GM12878 (cell line): ENCODE measurements at regions not wholly inside any gene's neighbourhood (a gene's known extent, or its start where the extent isn't known, plus 50 kb on each side); places are given as distances from the start of the nearest gene placed in this dataset.
"Not testable (repeated sequence)": the region's sequence is repeated elsewhere in the genome, so short reads cannot be mapped to it uniquely, and the experiment has no call there.

Experiments used
- ATAC-seq: fragments of 200-7000 bp; cut with Tn5 transposase; 3 replicates; pipeline ENCODE4 v1.9.1; 2020; ENCODE audit warnings: mild to moderate bottlenecking, moderate library complexity
- BruUV-seq: library from RNA; stranded (reverse); fragments of 400-500 nt; replicated peaks from 2 replicates; lab custom pipeline; 2021; lab: Mats Ljungman, UMichigan
- CTCF ChIA-PET: fragments of 300-600 bp; sonication (Branson Sonifier 250); formaldehyde crosslinking; extraction: SDS; loops from one replicate; lab custom pipeline; 2021; ENCODE audit warnings: inconsistent platforms; lab: Yijun Ruan, JAX
- POLR2A ChIA-PET: fragments of 350-600 bp; formaldehyde crosslinking; extraction: SDS; loops from one replicate; lab custom pipeline; 2021; ENCODE audit warnings: inconsistent platforms; lab: Charles Lee
- RAD21 ChIA-PET: fragments of 300-600 bp; sonication (Branson Sonifier 250); formaldehyde crosslinking; loops from one replicate; lab custom pipeline; 2023; ENCODE audit warnings: antibody characterized with exemption; ENCODE audit not compliant: unreplicated experiment; lab: Charles Lee
- SMC1A ChIA-PET: fragments of 300-600 bp; sonication (Branson Sonifier 250); formaldehyde crosslinking; loops from one replicate; lab custom pipeline; 2023; ENCODE audit not compliant: unreplicated experiment, uncharacterized antibody; lab: Charles Lee
- DNase-seq: peaks from one replicate; pipeline ENCODE4 v3.0.0-alpha.2; 2011; ENCODE audit warnings: low read depth, low spot score
- FAIRE-seq: peaks from 3 replicates; lab custom pipeline; 2011; peaks lifted over from hg19 to GRCh38; lab: Jason Lieb, UNC
- H2AFZ ChIP-seq: 2 replicates; pipeline ENCODE4 v1.6.0; 2011; ENCODE audit warnings: low read depth, low read length, control low read depth; ENCODE audit not compliant: control insufficient read depth
- H3K27ac ChIP-seq: 2 replicates; pipeline ENCODE4 v1.5.1; 2011; ENCODE audit warnings: control low read depth; ENCODE audit not compliant: control insufficient read depth, insufficient read depth
- H3K27me3 ChIP-seq, 2 experiments: replicated peaks in 1 of 2; 2 replicates each; pipeline versions ENCODE4 v1.6.0 to v1.6.1; 2011; ENCODE audit warnings: low read length in 1 of 2; ENCODE audit not compliant: control insufficient read depth in 2 of 2, insufficient read depth in 2 of 2
- H3K36me3 ChIP-seq, 2 experiments: 2 replicates each; pipeline ENCODE4 v1.5.1; 2011; ENCODE audit warnings: low read length in 1 of 2; ENCODE audit not compliant: control insufficient read depth in 2 of 2, insufficient read depth in 2 of 2
- H3K4me1 ChIP-seq: 2 replicates; pipeline ENCODE4 v1.6.1; 2011; ENCODE audit warnings: mild to moderate bottlenecking, low read length, moderate library complexity, mixed read lengths; ENCODE audit not compliant: control insufficient read depth, insufficient read depth
- H3K4me2 ChIP-seq: 2 replicates; pipeline ENCODE4 v1.6.0; 2011; ENCODE audit warnings: control low read depth; ENCODE audit not compliant: control insufficient read depth, insufficient read depth
- H3K4me3 ChIP-seq: fragments of 200-600 bp; sonication (generic); 2 replicates; pipeline ENCODE4 v1.5.1; 2016
- H3K79me2 ChIP-seq: 2 replicates; pipeline ENCODE4 v1.6.0; 2011; ENCODE audit warnings: low read length; ENCODE audit not compliant: control insufficient read depth, insufficient read depth
- H3K9ac ChIP-seq: 2 replicates; pipeline ENCODE4 v1.8.0; 2011; ENCODE audit warnings: low read length, control low read depth, mixed read lengths; ENCODE audit not compliant: control insufficient read depth, insufficient read depth
- H3K9me3 ChIP-seq: replicated peaks from 3 replicates; pipeline ENCODE4 v1.5.1; 2011; ENCODE audit warnings: mild to moderate bottlenecking, low read length; ENCODE audit not compliant: control insufficient read depth, insufficient read depth
- H4K20me1 ChIP-seq: 2 replicates; pipeline ENCODE4 v1.6.0; 2011; ENCODE audit not compliant: control insufficient read depth, insufficient read depth
- FOXM1 ChIP-seq: IDR thresholded peaks from 2 replicates; pipeline ENCODE4 v1.6.1; 2012; ENCODE audit warnings: low read depth, mild to moderate bottlenecking, inconsistent platforms, low read length, moderate library complexity
- KDM1A ChIP-seq: fragments of 200-600 bp; sonication (generic); IDR thresholded peaks from 2 replicates; pipeline ENCODE4 v1.6.1; 2016; ENCODE audit warnings: borderline replicate concordance
- NFYB ChIP-seq: IDR thresholded peaks from 2 replicates; pipeline ENCODE4 v1.6.1; 2011; ENCODE audit warnings: low read depth, mild to moderate bottlenecking, low read length, improper control_type of control experiment, moderate library complexity; ENCODE audit not compliant: insufficient read depth
- SREBF2 ChIP-seq: IDR thresholded peaks from 2 replicates; pipeline ENCODE4 v1.6.1; 2012; ENCODE audit warnings: mild to moderate bottlenecking, low read length
- WGBS: methylation state at CpG from one replicate; pipeline ENCODE4 v1.1.6; 2016; ENCODE audit warnings: low lambda C conversion rate; ENCODE audit not compliant: insufficient replicate concordance, insufficient coverage; ENCODE audit errors: missing lambda C conversion rate; 5-methylcytosine and 5-hydroxymethylcytosine counted together
- in situ Hi-C: fragments of 300-500 bp; cut with MboI; formaldehyde crosslinking; loops from 9 replicates; pipeline ENCODE4 v1.14.3; 2018; ENCODE audit warnings: mixed read lengths
- intact Hi-C: fragments of 100-400 bp; cut with micrococcal nuclease; formaldehyde crosslinking; loops from one replicate; pipeline ENCODE4 v1.14.2; 2022; ENCODE audit not compliant: unreplicated experiment
- TF ChIP-seq, protein P1 (sequence below): IDR thresholded peaks from 2 replicates; pipeline ENCODE4 v1.6.1; 2012; ENCODE audit warnings: improper control_type of control experiment, low read depth, low read length; ENCODE audit not compliant: insufficient replicate concordance

DNA sequence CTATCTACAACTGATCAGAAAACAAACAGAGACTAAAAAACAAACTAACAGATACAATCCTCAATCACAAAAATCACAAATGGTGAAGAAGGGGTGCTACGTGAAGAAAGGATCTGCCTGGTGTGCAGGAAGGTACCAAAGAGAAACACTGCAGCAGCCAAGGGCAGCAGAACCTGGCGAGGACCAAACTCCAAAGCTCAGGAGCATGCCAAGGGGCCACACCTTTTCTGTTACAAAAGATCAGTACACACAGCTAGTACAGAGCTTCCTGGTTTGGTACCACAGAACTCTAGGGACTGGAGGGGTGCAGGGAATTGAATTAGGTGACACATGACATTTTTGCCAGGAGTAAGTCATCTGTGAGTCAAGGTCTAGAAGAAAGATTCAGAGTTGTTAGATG, 107.4 kb upstream of the GRM7 start (continued):
- TF ChIP-seq, protein P1, sequence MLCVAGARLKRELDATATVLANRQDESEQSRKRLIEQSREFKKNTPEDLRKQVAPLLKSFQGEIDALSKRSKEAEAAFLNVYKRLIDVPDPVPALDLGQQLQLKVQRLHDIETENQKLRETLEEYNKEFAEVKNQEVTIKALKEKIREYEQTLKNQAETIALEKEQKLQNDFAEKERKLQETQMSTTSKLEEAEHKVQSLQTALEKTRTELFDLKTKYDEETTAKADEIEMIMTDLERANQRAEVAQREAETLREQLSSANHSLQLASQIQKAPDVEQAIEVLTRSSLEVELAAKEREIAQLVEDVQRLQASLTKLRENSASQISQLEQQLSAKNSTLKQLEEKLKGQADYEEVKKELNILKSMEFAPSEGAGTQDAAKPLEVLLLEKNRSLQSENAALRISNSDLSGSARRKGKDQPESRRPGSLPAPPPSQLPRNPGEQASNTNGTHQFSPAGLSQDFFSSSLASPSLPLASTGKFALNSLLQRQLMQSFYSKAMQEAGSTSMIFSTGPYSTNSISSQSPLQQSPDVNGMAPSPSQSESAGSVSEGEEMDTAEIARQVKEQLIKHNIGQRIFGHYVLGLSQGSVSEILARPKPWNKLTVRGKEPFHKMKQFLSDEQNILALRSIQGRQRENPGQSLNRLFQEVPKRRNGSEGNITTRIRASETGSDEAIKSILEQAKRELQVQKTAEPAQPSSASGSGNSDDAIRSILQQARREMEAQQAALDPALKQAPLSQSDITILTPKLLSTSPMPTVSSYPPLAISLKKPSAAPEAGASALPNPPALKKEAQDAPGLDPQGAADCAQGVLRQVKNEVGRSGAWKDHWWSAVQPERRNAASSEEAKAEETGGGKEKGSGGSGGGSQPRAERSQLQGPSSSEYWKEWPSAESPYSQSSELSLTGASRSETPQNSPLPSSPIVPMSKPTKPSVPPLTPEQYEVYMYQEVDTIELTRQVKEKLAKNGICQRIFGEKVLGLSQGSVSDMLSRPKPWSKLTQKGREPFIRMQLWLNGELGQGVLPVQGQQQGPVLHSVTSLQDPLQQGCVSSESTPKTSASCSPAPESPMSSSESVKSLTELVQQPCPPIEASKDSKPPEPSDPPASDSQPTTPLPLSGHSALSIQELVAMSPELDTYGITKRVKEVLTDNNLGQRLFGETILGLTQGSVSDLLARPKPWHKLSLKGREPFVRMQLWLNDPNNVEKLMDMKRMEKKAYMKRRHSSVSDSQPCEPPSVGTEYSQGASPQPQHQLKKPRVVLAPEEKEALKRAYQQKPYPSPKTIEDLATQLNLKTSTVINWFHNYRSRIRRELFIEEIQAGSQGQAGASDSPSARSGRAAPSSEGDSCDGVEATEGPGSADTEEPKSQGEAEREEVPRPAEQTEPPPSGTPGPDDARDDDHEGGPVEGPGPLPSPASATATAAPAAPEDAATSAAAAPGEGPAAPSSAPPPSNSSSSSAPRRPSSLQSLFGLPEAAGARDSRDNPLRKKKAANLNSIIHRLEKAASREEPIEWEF: no peak
- TF ChIP-seq NFYB: no peak
- TF ChIP-seq FOXM1: no peak
- TF ChIP-seq SREBF2: no peak
- TF ChIP-seq KDM1A: no peak

DNA sequence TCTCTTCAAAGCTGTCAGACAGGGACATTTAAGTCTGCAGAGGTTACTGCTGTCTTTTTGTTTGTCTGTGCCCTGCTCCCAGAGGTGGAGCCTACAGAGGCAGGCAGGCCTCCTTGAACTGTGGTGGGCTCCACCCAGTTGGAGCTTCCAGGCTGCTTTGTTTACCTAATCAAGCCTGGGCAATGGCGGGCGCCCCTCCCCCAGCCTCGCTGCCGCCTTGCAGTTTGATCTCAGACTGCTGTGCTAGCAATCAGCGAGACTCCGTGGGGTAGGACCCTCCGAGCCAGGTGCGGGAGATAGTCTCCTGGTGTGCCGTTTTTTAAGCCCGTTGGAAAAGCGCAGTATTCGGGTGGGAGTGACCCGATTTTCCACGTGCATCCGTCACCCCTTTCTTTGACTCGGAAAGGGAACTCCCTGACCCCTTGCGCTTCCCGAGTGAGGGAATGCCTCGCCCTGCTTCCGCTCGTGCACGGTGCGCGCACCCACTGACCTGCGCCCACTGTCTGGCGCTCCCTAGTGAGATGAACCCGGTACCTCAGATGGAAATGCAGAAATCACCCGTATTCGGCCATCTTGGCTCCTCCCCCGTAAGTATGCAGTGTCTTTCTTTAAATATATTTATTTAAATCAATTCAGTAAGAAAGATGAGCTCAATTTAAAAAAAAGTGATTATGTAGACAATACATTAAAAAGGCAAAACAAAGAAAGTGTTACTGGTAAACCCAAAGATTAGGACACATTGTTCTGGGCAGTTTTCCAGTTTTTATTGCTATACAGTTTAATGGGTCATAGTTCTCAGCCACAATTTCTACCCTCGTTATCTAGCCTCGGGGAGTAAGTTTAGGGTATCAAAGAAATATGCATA, 91.2 kb upstream of the GRM7 start:
- H3K4me1 ChIP-seq, H3K79me2 ChIP-seq, RAD21 ChIA-PET, FAIRE-seq, CTCF ChIA-PET, H4K20me1 ChIP-seq, H3K9me3 ChIP-seq, ATAC-seq, in situ Hi-C loops, H3K4me3 ChIP-seq, H3K27ac ChIP-seq, SMC1A ChIA-PET, POLR2A ChIA-PET, H3K36me3 ChIP-seq, H2AFZ ChIP-seq, H3K27me3 ChIP-seq, H3K4me2 ChIP-seq, H3K9ac ChIP-seq, intact Hi-C loops, BruUV-seq, DNase-seq: not testable (repeated sequence)
- 61% methylated on average over 29 of the region's 32 CpGs for WGBS
